SU-DHL-6 (cell line): ENCODE measurements at regions not wholly inside any gene's neighbourhood (a gene's known extent, or its start where the extent isn't known, plus 50 kb on each side); places are given as distances from the start of the nearest gene placed in this dataset.

Source experiments
- H2AFZ ChIP-seq: fragments of 200-600 bp; sonication (generic); 2 replicates; pipeline ENCODE4 v1.6.1; 2014; ENCODE audit warnings: low read depth, mild to moderate bottlenecking, moderate library complexity, mixed read lengths, antibody characterized with exemption, low read length; ENCODE audit not compliant: severe bottlenecking
- H3F3A ChIP-seq: fragments of 200-600 bp; shearing (Covaris generic); 2 replicates; pipeline ENCODE4 v1.6.0; 2016; ENCODE audit warnings: antibody characterized with exemption, mild to moderate bottlenecking; ENCODE audit not compliant: insufficient read depth
- H3K27ac ChIP-seq: fragments of 200-600 bp; sonication (generic); 2 replicates; pipeline ENCODE4 v1.5.1; 2016; ENCODE audit warnings: low read depth, mild to moderate bottlenecking, low read length, moderate library complexity, mixed read lengths
- H3K27me3 ChIP-seq: fragments of 200-600 bp; sonication (generic), shearing (Covaris generic); 2 replicates; pipeline ENCODE4 v1.6.0; 2014; ENCODE audit warnings: mild to moderate bottlenecking, low read length
- H3K36me3 ChIP-seq: fragments of 200-600 bp; sonication (generic); 2 replicates; pipeline ENCODE4 v1.6.1; 2014; ENCODE audit warnings: mild to moderate bottlenecking, low read length, mixed read lengths
- H3K4me2 ChIP-seq: fragments of 300-600, 200-600 bp; shearing (Covaris generic), sonication (generic); 2 replicates; pipeline ENCODE4 v1.6.0; 2014; ENCODE audit warnings: low read length, low read depth, mild to moderate bottlenecking; ENCODE audit not compliant: poor library complexity, severe bottlenecking
- H3K4me3 ChIP-seq: fragments of 200-600 bp; sonication (generic); 2 replicates; pipeline ENCODE4 v1.5.1; 2014; ENCODE audit warnings: antibody characterized with exemption, low read length, mild to moderate bottlenecking, mixed read lengths; ENCODE audit not compliant: insufficient read depth, poor library complexity, severe bottlenecking
- H3K79me2 ChIP-seq: fragments of 200-600 bp; sonication (generic); 2 replicates; pipeline ENCODE4 v1.6.1; 2014; ENCODE audit warnings: mild to moderate bottlenecking, low read length, moderate library complexity; ENCODE audit not compliant: insufficient read depth
- H3K9ac ChIP-seq: fragments of 200-600 bp; sonication (generic); 2 replicates; pipeline ENCODE4 v1.7.0; 2014; ENCODE audit warnings: mild to moderate bottlenecking, low read length
- H3K9me2 ChIP-seq: fragments of 200-600 bp; sonication (generic); replicated peaks from 2 replicates; pipeline ENCODE4 v1.6.1; 2014; ENCODE audit warnings: low read length; ENCODE audit not compliant: insufficient read depth
- H3K9me3 ChIP-seq: fragments of 200-600 bp; sonication (generic); 2 replicates; pipeline ENCODE4 v1.6.1; 2014; ENCODE audit warnings: low read length, mixed read lengths; ENCODE audit not compliant: insufficient read depth
- H4K20me1 ChIP-seq: fragments of 200-600 bp; sonication (generic); 2 replicates; pipeline ENCODE4 v1.6.1; 2014; ENCODE audit warnings: low read depth, mild to moderate bottlenecking, antibody characterized with exemption, low read length, moderate library complexity, mixed read lengths
- EZH2phosphoT487 ChIP-seq: fragments of 200-600 bp; sonication (generic), shearing (Covaris generic); conservative IDR thresholded peaks from 2 replicates; pipeline ENCODE4 v1.6.1; 2018; ENCODE audit warnings: mild to moderate bottlenecking, antibody characterized with exemption, low read length, moderate library complexity, mixed read lengths
- TF ChIP-seq, protein P1 (sequence below): fragments of 200-600 bp; sonication (generic); IDR thresholded peaks from one replicate; pipeline ENCODE4 v1.5.1; 2017; ENCODE audit warnings: antibody characterized with exemption, mild to moderate bottlenecking, low read length, moderate library complexity; ENCODE audit not compliant: insufficient read depth, poor library complexity, severe bottlenecking

DNA sequence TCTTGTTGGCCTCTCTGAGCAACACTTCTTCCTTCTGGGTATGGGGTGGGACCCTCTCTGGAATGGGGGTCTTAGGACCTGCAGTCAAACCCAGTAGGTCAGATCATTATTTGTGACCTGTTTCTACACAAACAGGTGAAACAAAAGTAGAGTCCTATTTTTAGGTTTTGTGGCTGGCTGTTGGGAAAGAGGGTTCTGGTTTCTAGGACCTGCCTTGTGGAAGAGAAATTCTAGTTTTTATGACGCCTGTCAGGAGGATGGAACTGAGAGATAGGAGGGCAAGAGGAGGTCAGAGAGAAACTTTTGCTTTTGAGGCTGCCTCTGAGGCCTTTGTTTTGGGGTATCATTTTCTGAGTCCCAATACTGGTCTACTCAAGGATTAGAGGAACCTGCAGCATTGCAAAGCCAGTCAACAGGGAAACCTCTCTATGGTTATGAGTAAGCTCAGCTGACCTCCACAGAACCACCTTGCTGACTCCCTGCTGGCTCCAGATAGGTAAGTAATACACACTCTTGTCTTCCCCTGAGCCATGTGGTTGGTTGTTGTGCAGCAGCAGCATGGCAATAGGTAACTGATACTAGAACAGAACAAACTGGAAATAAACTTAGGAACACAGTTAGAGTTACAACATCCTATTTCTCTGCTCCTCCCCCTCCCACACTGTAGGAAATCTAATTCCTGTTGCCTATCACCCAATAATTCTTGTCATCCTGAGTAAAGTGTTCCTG is 114.7 kb upstream of the VCX3B start:
- H3K4me2 ChIP-seq = no peak overlapping the region
- TF ChIP-seq EZH2phosphoT487 = no peak
- TF ChIP-seq, protein P1, sequence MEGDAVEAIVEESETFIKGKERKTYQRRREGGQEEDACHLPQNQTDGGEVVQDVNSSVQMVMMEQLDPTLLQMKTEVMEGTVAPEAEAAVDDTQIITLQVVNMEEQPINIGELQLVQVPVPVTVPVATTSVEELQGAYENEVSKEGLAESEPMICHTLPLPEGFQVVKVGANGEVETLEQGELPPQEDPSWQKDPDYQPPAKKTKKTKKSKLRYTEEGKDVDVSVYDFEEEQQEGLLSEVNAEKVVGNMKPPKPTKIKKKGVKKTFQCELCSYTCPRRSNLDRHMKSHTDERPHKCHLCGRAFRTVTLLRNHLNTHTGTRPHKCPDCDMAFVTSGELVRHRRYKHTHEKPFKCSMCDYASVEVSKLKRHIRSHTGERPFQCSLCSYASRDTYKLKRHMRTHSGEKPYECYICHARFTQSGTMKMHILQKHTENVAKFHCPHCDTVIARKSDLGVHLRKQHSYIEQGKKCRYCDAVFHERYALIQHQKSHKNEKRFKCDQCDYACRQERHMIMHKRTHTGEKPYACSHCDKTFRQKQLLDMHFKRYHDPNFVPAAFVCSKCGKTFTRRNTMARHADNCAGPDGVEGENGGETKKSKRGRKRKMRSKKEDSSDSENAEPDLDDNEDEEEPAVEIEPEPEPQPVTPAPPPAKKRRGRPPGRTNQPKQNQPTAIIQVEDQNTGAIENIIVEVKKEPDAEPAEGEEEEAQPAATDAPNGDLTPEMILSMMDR = no peak
- H3K27ac ChIP-seq = no peak overlapping the region
- no peaks in the 10 kb centered on the region for H3K36me3 ChIP-seq
- no peaks in the 10 kb centered on the region for H4K20me1 ChIP-seq
- H3F3A ChIP-seq = no peaks in the 10 kb centered on the region
- no peaks in the 10 kb centered on the region for H3K9me3 ChIP-seq
- H3K79me2 ChIP-seq = no peaks in the 10 kb centered on the region
- H2AFZ ChIP-seq = no peak overlapping the region
- no peak overlapping the region for H3K4me3 ChIP-seq
- no peak overlapping the region for H3K9ac ChIP-seq
- H3K9me2 ChIP-seq = no peaks in the 10 kb centered on the region
- no peaks in the 10 kb centered on the region for H3K27me3 ChIP-seq

DNA sequence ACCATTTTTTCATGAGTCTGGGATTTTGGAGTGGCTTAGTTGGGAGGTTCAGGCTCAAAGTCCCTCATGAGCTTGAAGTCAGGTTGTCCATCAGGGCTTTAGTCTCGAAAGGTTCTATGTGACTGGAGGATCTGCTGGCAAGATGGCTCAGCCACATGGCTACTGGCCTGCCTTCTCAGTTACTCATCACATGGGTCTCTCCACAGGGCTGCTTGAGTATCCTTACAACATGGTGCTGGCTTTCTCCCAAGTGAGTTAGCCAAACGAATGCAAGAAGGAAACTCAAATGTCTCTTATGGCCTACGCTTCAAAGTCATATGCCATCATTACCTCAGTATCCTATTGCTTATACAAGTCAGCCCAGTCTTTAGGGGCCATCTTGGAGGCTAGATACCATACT is 106.3 kb upstream of the VCX3B start:
- Histone ChIP-seq H3K9ac (no peak overlapping the region), H3K9me2 (no peaks in the 10 kb centered on the region), H3K4me2 (no peak overlapping the region), H4K20me1 (no peaks in the 10 kb centered on the region), H3K79me2 (no peaks in the 10 kb centered on the region), H3K36me3 (no peaks in the 10 kb centered on the region), H3F3A (no peaks in the 10 kb centered on the region), H3K27ac (no peak overlapping the region), H2AFZ (no peak overlapping the region), H3K9me3 (no peaks in the 10 kb centered on the region), H3K27me3 (no peaks in the 10 kb centered on the region), H3K4me3 (no peak overlapping the region)
- no peak for TF ChIP-seq EZH2phosphoT487
- TF ChIP-seq, protein P1 = no peak

DNA sequence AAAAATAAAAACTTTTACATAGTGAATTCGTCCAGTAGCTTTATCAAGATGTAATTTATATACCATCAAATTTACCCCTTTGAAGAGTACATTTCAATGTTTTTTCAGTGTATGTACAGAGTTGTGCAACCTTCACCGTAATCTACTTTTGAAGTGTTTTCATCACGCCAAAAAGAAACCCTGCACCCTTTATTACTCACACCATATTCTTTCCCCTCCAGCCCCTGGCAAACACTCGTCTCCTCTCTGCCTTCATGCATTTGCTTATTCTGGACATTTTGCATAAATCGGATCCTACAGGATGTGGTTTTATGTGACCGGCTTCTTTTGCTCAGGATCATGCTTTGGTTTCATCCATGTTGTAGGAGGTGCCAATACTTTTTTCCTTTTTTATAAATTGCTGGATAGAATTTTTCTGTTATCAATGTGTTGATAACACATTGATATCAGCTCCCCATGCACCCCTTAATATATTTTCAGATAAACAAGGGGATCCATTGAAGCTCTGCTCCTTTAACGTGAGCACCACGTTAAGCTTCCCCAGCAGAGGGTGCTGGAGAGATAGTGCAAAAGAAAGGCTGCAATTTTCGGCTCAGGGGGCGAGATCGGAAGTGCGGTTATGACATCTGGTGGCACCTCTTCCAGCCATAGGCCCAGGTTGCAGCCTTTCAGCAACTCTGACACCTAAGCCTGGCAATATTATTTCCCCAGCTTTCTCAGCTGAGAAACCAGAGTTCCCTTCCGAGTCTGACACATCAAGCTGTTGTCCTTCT is 100.1 kb upstream of the VCX3B start:
- H3K4me2 ChIP-seq = no peak overlapping the region
- no peak overlapping the region for H2AFZ ChIP-seq
- H3K9me2 ChIP-seq = no peaks in the 10 kb centered on the region
- H3K9ac ChIP-seq = no peak overlapping the region
- no peaks in the 10 kb centered on the region for H3F3A ChIP-seq
- TF ChIP-seq, protein P1 = peak; percentile 20
- TF ChIP-seq EZH2phosphoT487 = no peak
- H3K36me3 ChIP-seq = no peaks in the 10 kb centered on the region
- H3K27ac ChIP-seq = no peak overlapping the region
- H3K27me3 ChIP-seq = no peaks in the 10 kb centered on the region
- H4K20me1 ChIP-seq = no peaks in the 10 kb centered on the region
- no peak overlapping the region for H3K4me3 ChIP-seq
- H3K79me2 ChIP-seq = no peaks in the 10 kb centered on the region
- no peaks in the 10 kb centered on the region for H3K9me3 ChIP-seq
